HG02642 (cell line): ENCODE measurements at regions not wholly inside any gene's neighbourhood (a gene's known extent, or its start where the extent isn't known, plus 50 kb on each side); places are given as distances from the start of the nearest gene placed in this dataset.
"Not testable (repeated sequence)": the region's sequence is repeated elsewhere in the genome, so short reads cannot be mapped to it uniquely, and the experiment has no call there.

Experiments
- ATAC-seq: cut with Tn5 transposase; IDR thresholded peaks from one replicate; pipeline ENCODE4 v1.9.1; 2021; ENCODE audit warnings: mild to moderate bottlenecking; ENCODE audit not compliant: unreplicated experiment, poor library complexity

DNA sequence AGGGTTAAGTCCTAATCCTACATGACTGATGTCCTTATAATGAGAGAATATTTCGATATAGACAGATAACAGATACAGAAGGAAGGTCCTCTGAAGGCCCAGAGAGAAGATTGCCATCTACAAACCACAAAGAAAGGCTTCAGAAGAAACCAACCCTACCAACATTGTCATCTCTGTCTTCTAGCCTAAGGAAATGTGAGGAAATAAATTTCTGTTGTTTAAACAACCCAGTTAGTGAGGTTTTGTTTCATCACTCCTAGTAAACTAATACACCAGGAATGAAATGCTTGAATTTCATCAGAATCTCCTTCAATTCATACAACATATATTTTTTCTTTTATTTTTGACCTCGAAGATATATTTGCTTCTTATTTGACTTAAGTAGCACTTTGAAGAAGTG, 1527.8 kb downstream of the STIM2 start:
- ATAC-seq: no peak

DNA sequence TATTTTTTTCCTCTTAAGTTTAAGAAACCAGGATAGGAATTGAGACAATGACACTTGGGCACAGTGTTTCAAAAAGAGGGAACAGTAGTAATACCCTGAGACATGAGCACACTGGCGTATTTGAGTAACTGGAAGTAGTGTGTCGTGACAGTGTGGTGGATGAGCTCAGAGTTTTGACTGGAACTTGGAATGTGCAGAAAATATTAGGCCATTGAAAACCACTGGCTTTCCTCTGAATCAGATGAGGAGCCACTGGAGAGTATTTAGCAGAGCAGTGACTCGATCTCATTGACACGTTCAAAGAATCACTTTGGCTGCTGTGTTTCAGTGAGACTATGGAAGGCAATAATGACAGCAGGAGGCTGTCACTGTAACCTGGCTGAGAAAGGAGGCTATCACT, 1531.2 kb downstream of the STIM2 start:
- ATAC-seq: no peak

GRCh38 chr4:28402751-28403150, 1542.1 kb downstream of the STIM2 start:
- ATAC-seq: no peak

GRCh38 chr4:28421221-28421620, 1560.6 kb downstream of the STIM2 start:
- ATAC-seq: no peak

- no peak for ATAC-seq
Observed at GRCh38 chr4:28426251-28426650, 1565.6 kb downstream of the STIM2 start.

GRCh38 chr4:28427306-28428085, 1566.9 kb downstream of the STIM2 start:
- ATAC-seq: no peak

DNA sequence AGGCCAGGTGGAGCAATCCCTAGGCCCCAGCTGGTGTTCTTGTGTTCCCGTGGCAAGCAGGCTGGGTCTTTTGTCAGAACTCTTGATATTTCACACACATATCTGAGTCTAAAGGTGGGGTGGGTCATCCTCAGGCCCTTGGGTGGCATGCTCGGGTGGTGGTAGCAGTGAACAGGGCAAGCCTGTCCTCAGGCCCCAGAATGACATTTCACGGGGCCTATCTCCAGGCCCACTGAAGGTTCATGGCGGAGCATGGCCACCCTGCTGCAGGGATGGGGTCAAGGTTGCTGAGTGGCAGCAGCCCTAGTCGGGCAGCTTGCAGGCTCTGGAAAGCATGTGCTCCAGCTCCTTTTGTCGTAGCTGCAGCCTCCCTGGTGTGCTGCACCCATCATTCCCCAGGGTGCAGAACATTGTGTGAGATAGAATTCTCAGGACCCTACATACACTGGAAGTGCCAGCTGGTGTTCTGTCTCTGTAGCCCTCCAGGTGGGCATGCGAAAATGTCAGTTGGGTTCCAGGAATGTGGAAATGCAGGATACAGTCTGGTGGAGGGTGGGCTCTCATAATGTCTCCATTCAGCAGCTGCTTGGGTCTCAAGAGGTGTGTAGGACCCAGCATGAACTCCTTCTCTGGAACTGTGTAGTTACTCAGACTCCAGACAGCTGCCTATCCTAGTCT, 1571.8 kb downstream of the STIM2 start:
- ATAC-seq: no peak

DNA sequence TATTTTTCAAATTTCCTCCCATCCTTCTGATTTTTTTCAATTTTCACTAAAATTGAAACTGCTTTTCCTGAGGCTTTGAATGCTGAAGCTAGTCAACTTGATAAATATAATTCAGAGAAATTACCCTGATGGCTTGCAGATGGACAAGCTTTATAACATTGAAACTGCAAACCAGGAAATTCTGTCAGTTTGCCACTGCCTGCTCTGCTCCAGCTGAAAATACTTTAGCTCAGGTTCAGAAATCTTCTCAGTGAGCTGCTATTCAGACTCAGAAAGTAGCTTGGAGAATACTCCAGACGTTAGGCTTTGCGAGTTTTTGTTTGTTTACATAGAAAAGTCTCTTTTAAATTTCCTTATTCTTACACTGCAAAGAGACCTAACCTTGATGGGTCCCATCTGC, 1574.7 kb downstream of the STIM2 start:
- ATAC-seq: no peak

- ATAC-seq: no peak
Observed at GRCh38 chr4:28436191-28437080, 1575.8 kb downstream of the STIM2 start.

DNA sequence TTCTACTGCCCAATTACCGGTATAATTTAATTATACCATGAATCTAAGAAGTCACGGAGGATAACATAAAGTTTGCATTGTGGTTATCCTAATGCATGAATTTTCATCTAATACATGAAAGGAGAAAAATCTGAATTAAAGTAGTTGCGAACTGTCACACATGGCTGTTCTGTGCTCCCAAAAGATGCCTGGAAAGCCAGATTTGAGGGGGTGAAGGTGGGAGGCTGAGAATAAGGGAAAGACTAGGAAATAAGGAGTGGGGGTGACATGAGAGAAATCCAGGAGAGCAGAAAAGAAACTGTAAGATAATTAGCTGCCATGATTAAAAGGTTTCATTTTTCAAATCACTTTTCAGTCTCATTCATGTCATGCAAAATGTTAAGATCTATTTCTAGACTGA, 1582.7 kb downstream of the STIM2 start:
- ATAC-seq: no peak

- ATAC-seq: no peak
Observed at GRCh38 chr4:28443801-28444412, 1583.3 kb downstream of the STIM2 start.

GRCh38 chr4:28444886-28445496, 1584.3 kb downstream of the STIM2 start:
- ATAC-seq: no peak

GRCh38 chr4:28449085-28449484, 1588.4 kb downstream of the STIM2 start:
- ATAC-seq: no peak

GRCh38 chr4:28451346-28451745, 1590.7 kb downstream of the STIM2 start:
- no peak for ATAC-seq

DNA sequence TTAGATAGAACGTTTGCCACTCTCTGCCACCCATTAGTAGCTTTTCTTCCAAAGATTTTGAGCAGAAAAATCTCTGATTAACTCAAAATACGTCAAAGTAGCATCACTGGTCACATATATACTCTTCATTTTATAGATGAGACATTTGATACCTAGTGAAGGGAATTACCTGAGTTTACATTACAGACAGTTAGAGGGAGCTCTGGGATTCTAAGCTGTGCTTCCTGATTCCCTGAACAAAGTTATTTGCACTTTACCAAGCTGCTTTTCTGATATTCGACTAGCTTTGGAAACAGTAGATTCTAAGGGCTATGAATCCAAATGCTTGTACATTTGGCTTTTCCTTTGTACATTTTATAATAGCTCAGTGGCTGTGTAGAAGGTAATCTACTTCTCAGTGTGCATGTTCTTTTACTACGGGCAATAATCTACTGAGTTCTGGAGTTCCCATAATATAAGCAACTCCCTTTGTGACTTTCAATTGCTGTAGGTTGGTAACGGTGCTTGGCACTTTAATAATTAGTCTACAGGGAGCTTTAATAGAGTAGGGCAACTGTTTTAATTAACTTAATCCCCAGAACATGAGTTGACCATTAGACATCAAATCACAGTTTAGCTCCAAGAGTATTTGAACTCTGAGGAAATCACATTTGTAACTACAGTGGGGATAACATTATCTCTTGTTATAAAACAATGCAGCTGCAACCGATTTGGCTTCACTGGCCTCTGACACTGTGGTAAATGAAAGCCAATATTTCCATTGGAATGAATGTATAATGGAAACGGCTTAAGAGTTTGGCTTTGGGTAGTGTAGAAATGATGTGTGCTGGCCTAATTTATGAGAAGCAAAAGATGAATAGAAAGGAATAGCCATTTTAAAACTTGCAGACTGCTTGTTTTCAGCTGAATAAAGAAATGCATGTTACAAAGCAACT, 1602.4 kb downstream of the STIM2 start:
- ATAC-seq: no peak

- ATAC-seq: no peak
Observed at GRCh38 chr4:28464823-28465222, 1604.2 kb downstream of the STIM2 start.

DNA sequence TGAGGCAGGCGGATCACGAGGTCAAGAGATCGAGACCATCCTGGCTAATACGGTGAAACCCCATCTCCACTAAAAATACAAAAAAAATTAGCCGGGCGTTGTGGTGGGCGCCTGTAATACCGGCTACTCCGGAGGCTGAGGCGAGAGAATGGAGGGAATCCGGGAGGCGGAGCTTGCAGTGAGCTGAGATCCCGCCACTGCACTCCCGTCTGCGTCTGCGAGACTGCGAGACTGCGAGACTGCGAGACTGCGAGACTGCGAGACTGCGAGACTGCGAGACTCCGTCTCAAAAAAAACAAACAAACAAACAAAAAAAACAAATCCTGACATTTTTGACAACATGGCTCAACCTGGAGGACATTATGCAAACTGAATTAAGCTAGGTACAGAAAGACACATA, 1606.2 kb downstream of the STIM2 start:
- not testable (repeated sequence) for ATAC-seq

GRCh38 chr4:28469387-28469786, 1608.7 kb downstream of the STIM2 start:
- ATAC-seq: no peak

DNA sequence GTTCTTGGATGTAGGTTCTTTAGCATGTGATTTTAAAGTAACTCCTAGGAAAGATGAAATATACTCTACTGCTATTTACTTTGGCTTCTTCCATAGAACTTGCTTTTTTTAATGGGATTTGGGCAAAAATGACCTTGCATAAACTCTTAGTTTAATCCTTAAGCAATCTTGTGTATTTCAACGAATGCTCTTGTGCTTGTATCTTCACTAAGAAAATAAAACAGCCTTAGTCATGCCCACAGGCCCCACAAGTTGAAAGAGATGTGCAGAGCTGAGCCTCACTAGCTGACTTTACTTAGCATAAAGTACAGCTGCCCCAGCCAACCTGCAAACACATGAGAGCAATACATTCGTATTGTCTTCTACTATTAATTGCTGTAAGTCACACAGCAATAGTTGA, 1609.2 kb downstream of the STIM2 start:
- ATAC-seq: no peak
